CD4-positive, alpha-beta T cell treated with Interleukin-6 for 4 hours (primary cell): ENCODE measurements at regions not wholly inside any gene's neighbourhood (a gene's known extent, or its start where the extent isn't known, plus 50 kb on each side); places are given as distances from the start of the nearest gene placed in this dataset.
"Not testable (repeated sequence)": the region's sequence is repeated elsewhere in the genome, so short reads cannot be mapped to it uniquely, and the experiment has no call there.

Source experiments
- DNase-seq: peaks from one replicate; pipeline ENCODE4 v3.0.0-alpha.2; 2020; ENCODE audit warnings: mixed read lengths

- DNase-seq = no peak
Measured at GRCh38 chr4:23516716-23517115, 373.1 kb downstream of the PPARGC1A start.

GRCh38 chr4:23504083-23504482 lies 385.8 kb downstream of the PPARGC1A start:
- DNase-seq = no peak

- DNase-seq = no peak
Measured at GRCh38 chr4:23500894-23501449, 388.9 kb downstream of the PPARGC1A start.

GRCh38 chr4:23485801-23486200 lies 404.0 kb downstream of the PPARGC1A start:
- DNase-seq = no peak

GRCh38 chr4:23484689-23485088 lies 405.2 kb downstream of the PPARGC1A start:
- no peak for DNase-seq

GRCh38 chr4:23483320-23483960 lies 406.4 kb downstream of the PPARGC1A start:
- DNase-seq = no peak

GRCh38 chr4:23481566-23481965 lies 408.3 kb downstream of the PPARGC1A start:
- no peak for DNase-seq

GRCh38 chr4:23477905-23478304 lies 411.9 kb downstream of the PPARGC1A start:
- DNase-seq = no peak

GRCh38 chr4:23476515-23477090 lies 413.2 kb downstream of the PPARGC1A start:
- no peak for DNase-seq

GRCh38 chr4:23463071-23463470 lies 426.8 kb downstream of the PPARGC1A start:
- no peak for DNase-seq

- DNase-seq = no peak
Measured at GRCh38 chr4:23458054-23458453, 431.8 kb downstream of the PPARGC1A start.

- DNase-seq = no peak
Measured at GRCh38 chr4:23456864-23457263, 433.0 kb downstream of the PPARGC1A start.

GRCh38 chr4:23455456-23456158 lies 434.2 kb downstream of the PPARGC1A start:
- no peak for DNase-seq

- no peak for DNase-seq
Measured at GRCh38 chr4:23441530-23442069, 448.2 kb downstream of the PPARGC1A start.

- no peak for DNase-seq
Measured at GRCh38 chr4:23438764-23439163, 451.1 kb downstream of the PPARGC1A start.

GRCh38 chr4:23429497-23429896 lies 460.4 kb downstream of the PPARGC1A start:
- no peak for DNase-seq

GRCh38 chr4:23425570-23425969 lies 464.3 kb downstream of the PPARGC1A start:
- DNase-seq = no peak

- DNase-seq = no peak
Measured at GRCh38 chr4:23423540-23423939, 466.3 kb downstream of the PPARGC1A start.

GRCh38 chr4:23422878-23423277 lies 467.0 kb downstream of the PPARGC1A start:
- DNase-seq = no peak

- DNase-seq = no peak
Measured at GRCh38 chr4:23413631-23414030, 476.2 kb downstream of the PPARGC1A start.

GRCh38 chr4:23412701-23413100 lies 477.1 kb downstream of the PPARGC1A start:
- no peak for DNase-seq

- not testable (repeated sequence) for DNase-seq
Measured at GRCh38 chr4:23408913-23409312, 480.9 kb downstream of the PPARGC1A start.

- no peak for DNase-seq
Measured at GRCh38 chr4:23401572-23401971, 488.3 kb downstream of the PPARGC1A start.
